ENCODE measurements at regions not wholly inside any gene's neighbourhood (a gene's known extent, or its start where the extent isn't known, plus 50 kb on each side); places are given as distances from the start of the nearest gene placed in this dataset.

DNA sequence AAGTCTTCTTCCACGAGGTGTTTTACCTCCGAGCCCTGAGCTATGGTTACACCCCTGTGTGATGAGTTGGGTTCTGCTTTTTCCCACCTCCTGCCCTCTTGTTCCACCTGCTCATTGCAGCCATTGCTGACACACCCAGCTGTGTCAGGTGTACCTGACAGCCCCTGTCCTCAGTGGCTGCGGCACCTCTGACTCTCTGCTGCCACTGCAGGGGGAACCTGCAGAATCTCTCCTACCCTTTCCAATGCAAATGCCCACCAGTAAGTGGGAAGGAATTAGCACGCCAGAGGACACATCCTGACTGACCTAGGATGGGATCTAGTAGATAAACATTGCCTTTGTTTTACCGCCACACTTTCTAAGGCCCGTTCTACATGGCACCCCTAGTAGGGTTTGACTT lies 600.9 kb upstream of the MKI67 start:
- TF ChIP-seq TAF1 (IDR thresholded peaks at IDR 0.05; ENCODE audit: low read depth, low read length): no peak
- TF ChIP-seq POLR2AphosphoS5 (IDR thresholded peaks at IDR 0.05; ENCODE audit: low read depth, low read length): no peak

Measured in GM12891 (cell line).